ENCODE measurements at regions not wholly inside any gene's neighbourhood (a gene's known extent, or its start where the extent isn't known, plus 50 kb on each side); places are given as distances from the start of the nearest gene placed in this dataset.

GRCh38 chr3:65303431-65303830 is 615.6 kb upstream of the ADAMTS9 start:
- Histone ChIP-seq H3K9me3 (ENCODE audit: control insufficient read depth, insufficient read depth, low read depth, low read length) (no peaks in the 10 kb centered on the region), H3K36me3 (ENCODE audit: control insufficient read depth in 2 of 2, insufficient read depth in 1 of 2, low read length in 2 of 2) (no peaks in the 10 kb centered on the region), H3K4me1 (ENCODE audit: control insufficient read depth, insufficient read depth, low read length) (no peaks in the 10 kb centered on the region), H3K27ac (ENCODE audit: extremely low read depth, low read depth, low read length) (no peak overlapping the region), H3K4me3 (ENCODE audit: low read depth, low read length) (no peak overlapping the region)
- ChIA-PET POLR2A (no interaction called here), CTCF (no interaction called here)
- TF ChIP-seq ZNF10 (tag by site-specific recombination; IDR thresholded peaks at IDR 0.05) (no peak), ZNF704 (tag by site-specific recombination; IDR thresholded peaks at IDR 0.05) (no peak), ZNF37A (tag by site-specific recombination; IDR thresholded peaks at IDR 0.05) (no peak), ZNF16 (tag by site-specific recombination; IDR thresholded peaks at IDR 0.05; ENCODE audit: low read depth) (no peak), ZNF2 (tag by site-specific recombination; IDR thresholded peaks at IDR 0.05) (no peak), ZNF26 (tag by site-specific recombination; IDR thresholded peaks at IDR 0.05) (no peak), ZNF596 (tag by site-specific recombination; IDR thresholded peaks at IDR 0.05) (no peak), ZNF302 (tag by site-specific recombination; IDR thresholded peaks at IDR 0.05; ENCODE audit: low read depth) (no peak), ZNF112 (tag by site-specific recombination; IDR thresholded peaks at IDR 0.05) (no peak), ZNF449 (tag by site-specific recombination; IDR thresholded peaks at IDR 0.05) (no peak), ZSCAN5A (tag by site-specific recombination; IDR thresholded peaks at IDR 0.05) (no peak)

GRCh38 chr3:65291448-65292125 is 603.8 kb upstream of the ADAMTS9 start:
- Histone ChIP-seq H3K4me3 (ENCODE audit: low read depth, low read length) (no peak overlapping the region), H3K4me1 (ENCODE audit: control insufficient read depth, insufficient read depth, low read length) (no peaks in the 10 kb centered on the region), H3K36me3 (ENCODE audit: control insufficient read depth in 2 of 2, insufficient read depth in 1 of 2, low read length in 2 of 2) (no peaks in the 10 kb centered on the region), H3K27ac (ENCODE audit: extremely low read depth, low read depth, low read length) (no peak overlapping the region), H3K9me3 (ENCODE audit: control insufficient read depth, insufficient read depth, low read depth, low read length) (no peaks in the 10 kb centered on the region)
- TF ChIP-seq ZNF354C (tag by site-specific recombination; IDR thresholded peaks at IDR 0.05; ENCODE audit: borderline replicate concordance, low read depth) (no peak), KLF7 (tag by site-specific recombination; IDR thresholded peaks at IDR 0.05; ENCODE audit: borderline replicate concordance) (no peak)
- POLR2A ChIA-PET: no interaction called here
- CTCF ChIA-PET: interaction anchor here (0.6 kb wide), 2 partner anchors 50 to 177 kb away, joined by 3 to 4 read pairs; no protein-coding TSS in a partner anchor

- Histone ChIP-seq H3K4me1 (ENCODE audit: control insufficient read depth, insufficient read depth, low read length) (no peaks in the 10 kb centered on the region), H3K4me3 (ENCODE audit: low read depth, low read length) (no peak overlapping the region), H3K27ac (ENCODE audit: extremely low read depth, low read depth, low read length) (no peak overlapping the region), H3K36me3 (ENCODE audit: control insufficient read depth in 2 of 2, insufficient read depth in 1 of 2, low read length in 2 of 2) (no peaks in the 10 kb centered on the region), H3K9me3 (ENCODE audit: control insufficient read depth, insufficient read depth, low read depth, low read length) (no peaks in the 10 kb centered on the region)
- TF ChIP-seq ZNF530 (tag by site-specific recombination; IDR thresholded peaks at IDR 0.05; ENCODE audit: low read depth) (no peak), FEZF1 (tag by site-specific recombination; IDR thresholded peaks at IDR 0.05) (no peak), ZNF112 (tag by site-specific recombination; IDR thresholded peaks at IDR 0.05) (no peak), ZNF549 (tag by site-specific recombination; IDR thresholded peaks at IDR 0.05) (no peak), ZNF248 (tag by site-specific recombination; IDR thresholded peaks at IDR 0.05) (no peak), ZNF529 (tag by site-specific recombination; IDR thresholded peaks at IDR 0.05; ENCODE audit: insufficient replicate concordance) (no peak), ZNF394 (tag by site-specific recombination; IDR thresholded peaks at IDR 0.05; ENCODE audit: borderline replicate concordance) (no peak), ZNF175 (tag by site-specific recombination; IDR thresholded peaks at IDR 0.05) (no peak), ZNF211 (tag by site-specific recombination; IDR thresholded peaks at IDR 0.05; ENCODE audit: low read depth) (no peak), ZNF184 (tag by site-specific recombination; IDR thresholded peaks at IDR 0.05) (no peak), BCL6B (tag by site-specific recombination; IDR thresholded peaks at IDR 0.05) (no peak)
- POLR2A ChIA-PET: no interaction called here
- CTCF ChIA-PET: no interaction called here
These were observed 601.0 kb upstream of the ADAMTS9 start for GRCh38 chr3:65288776-65289175.

Measured in HEK293 (cell line).